GM12891 (cell line): ENCODE measurements at regions not wholly inside any gene's neighbourhood (a gene's known extent, or its start where the extent isn't known, plus 50 kb on each side); places are given as distances from the start of the nearest gene placed in this dataset.

Experiments
- POLR2A ChIP-seq: IDR thresholded peaks from 2 replicates; pipeline ENCODE4 v1.6.1; 2011; ENCODE audit warnings: low read depth, low read length, control low read depth
- POLR2AphosphoS5 ChIP-seq: IDR thresholded peaks from 2 replicates; pipeline ENCODE4 v1.6.1; 2011; ENCODE audit warnings: low read depth, low read length, control low read depth
- TAF1 ChIP-seq: IDR thresholded peaks from 2 replicates; pipeline ENCODE4 v1.6.1; 2011; ENCODE audit warnings: low read depth, low read length, control low read depth

DNA sequence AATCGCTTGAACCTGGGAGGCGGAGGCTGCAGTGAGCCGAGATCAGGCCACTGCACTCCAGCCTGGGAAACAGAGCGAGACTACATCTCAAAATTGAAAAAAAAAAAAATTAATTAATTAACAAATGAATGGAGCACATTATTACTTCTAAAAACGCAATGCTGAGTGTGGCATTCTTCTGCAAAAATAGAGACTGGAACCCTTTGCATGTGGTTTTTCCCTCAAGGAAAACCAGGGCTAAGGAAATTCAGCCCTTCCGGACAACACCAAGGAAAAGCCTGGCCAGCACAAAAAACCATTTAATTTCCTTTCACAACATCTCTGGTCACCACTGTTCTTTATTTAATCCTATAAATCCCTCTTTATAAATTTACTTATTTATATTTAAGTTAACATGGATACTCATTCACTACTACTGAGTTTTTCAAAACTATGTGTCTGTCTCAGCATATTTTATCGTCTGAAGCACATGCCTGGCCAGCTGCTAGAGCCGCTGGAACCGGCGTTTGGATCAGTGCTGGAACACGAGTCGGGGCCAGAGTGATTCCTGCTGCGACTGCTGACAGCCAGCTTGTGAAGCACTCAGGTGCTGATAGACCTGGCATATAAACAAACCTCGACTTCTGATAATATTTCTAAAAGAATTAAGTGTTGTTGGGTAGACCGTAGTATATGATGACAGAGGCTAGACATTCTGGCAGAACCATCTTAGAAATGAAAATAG, 84.5 kb upstream of the WWC2 start:
- no peak for TF ChIP-seq POLR2A
- no peak for TF ChIP-seq POLR2AphosphoS5
- TF ChIP-seq TAF1 = no peak
